ENCODE measurements at regions not wholly inside any gene's neighbourhood (a gene's known extent, or its start where the extent isn't known, plus 50 kb on each side); places are given as distances from the start of the nearest gene placed in this dataset.

DNA sequence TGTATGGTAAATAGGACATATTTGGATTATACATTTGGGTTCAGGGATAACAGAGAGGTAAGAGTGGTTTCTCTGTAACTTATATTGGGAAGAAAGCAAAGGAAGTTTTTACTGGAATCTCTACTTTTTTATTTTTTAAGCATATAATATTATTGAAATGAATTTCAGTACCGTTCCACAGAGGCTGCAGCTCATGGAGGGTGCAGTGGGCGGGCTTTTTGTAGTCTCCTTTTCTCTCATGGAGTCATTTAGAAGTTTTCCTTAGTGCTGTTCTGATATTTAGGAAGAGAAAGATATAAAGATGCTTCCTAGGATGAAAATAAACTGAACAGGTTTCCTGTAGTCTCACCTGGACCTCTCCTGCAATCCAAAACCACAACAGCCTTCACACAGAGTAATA is 1153.3 kb upstream of the TMEFF2 start:
- no peak for DNase-seq

DNA sequence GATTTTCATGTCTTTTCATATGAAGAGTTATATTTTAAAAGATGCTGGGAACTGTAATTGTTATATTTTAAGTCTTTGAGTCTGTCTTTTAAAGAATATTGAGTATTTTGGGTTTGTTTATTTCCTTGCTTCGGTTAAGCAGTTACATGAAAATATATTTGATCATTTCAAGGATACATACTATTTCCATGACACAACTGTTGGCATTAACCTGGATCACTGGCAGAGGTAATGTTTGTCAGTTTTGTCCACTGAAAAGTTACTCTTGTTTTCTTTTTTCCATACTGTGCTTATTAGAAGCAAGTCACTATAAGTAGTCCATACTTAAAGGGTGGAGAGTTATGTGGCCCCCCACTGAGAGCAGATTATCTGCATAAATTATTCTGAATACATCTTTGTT is 1142.0 kb upstream of the TMEFF2 start:
- DNase-seq: no peak

DNA sequence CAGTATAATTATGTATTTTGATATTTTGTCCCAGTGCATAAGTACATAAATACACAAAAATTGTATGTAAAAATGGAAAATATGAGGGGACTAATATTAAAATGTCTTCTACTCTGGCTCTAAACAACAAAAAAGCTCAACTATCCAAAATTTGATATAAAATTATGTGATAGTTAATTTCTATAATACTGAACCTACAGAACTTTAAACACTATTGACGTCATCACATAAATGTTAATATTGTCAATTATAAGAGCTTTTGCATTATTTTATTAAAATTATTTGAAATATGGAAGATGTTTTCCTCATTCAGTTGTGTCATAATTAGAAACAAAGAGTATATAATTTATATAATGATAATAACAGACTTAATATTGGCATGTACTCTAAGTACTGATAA is 1139.7 kb upstream of the TMEFF2 start:
- DNase-seq: no peak

DNA sequence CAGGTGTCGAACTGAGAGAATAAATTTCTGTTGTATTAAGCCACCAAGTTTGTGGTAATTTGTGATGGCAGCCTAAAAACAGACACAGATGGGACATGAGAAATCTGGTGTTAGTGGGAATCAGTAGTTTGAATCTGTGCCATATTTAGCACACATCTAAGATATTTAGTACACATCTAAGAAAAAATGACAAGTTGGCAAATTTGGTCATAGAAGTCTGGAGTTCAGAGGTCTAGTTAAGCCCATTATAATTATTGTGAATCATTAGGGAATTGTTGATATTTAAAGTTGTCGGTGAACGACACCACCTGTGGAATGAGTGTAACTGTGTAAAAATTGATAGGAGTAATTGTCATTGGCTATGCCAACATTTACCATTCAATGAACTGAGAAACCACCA is 1138.8 kb upstream of the TMEFF2 start:
- no peak for DNase-seq

DNA sequence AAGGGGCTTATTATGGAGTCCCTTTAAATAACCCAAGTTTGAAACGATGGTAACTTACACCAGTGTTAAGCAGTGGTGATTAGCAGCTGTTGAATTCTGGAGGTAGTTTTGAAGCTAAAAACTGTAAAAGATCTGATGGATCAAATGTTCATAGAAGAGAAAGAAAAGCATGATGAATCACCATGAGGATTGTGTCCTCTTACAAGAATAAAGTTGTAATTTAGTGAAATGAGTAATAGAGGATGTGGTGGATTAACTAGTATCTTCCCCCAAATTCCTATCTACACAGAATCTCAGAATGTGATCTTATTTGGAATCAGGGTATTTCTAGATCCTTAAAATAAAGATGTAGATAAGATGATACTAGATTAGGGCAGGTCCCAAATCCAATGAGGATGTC is 1138.2 kb upstream of the TMEFF2 start:
- DNase-seq: no peak

DNA sequence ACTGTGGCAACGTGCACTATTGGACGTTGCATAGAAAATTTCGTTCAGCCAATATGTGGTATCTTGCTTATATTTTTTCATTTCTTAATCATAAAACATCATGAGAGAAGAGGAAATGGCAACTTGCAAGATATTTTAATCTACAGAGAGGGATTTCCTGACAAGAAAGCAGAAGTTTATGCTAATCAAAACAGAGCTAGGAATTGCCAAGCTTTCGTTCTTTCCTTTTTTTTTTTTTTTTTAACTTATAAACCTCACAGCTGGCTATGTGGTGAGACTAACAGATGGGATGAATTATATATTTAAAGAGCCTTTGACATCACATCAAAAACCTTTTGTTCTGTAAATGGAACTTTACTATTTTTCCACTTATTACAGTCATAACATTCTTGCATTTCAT is 1136.9 kb upstream of the TMEFF2 start:
- DNase-seq: no peak

DNA sequence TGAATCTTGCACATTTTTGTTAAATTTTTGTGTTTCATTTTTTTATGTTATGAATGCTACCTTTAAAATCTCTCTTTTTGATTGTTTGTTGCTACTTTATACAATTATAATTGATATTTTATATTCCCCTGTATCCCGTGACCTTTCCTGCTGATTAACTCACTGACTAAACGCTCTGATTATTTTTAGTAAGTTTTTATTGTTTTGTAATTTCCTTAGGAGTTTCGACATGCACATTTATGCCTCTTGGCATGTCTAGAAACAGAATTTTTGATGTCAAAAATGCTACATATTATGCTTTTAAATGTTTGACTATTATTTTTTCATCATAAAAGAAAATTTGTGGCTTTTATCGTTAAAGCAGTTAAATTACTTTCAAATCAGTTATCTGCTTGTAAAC is 1131.6 kb upstream of the TMEFF2 start:
- DNase-seq: no peak

DNA sequence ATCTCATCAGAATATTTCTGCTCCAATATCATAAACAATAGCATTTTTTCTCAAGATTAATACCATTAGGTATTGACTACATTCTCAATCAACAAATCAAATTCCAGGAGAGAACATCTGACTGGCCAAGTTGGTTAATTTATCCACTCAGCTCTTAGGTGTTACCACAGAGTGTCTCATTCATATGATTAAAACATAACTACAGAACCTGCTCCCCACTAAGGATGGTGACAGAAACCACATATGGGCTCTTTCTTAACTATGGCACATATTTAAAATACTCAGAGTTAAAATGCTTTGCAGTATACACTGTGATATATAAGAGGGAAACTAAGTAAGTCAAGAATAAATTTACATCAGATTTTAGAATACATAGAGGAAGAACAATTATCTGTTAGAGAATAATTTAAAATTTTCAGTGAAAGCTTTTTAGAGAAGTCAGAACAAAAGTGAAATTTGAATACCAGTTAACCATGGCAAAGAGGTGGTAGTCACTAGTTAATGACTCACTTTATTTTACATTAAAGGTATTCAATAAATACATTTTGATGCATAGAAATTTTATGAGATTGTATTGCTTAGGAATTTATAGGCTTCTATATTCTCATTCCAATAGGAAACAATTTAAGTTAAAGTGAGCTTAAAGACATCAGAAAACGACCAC is 1120.8 kb upstream of the TMEFF2 start:
- no peak for DNase-seq

DNA sequence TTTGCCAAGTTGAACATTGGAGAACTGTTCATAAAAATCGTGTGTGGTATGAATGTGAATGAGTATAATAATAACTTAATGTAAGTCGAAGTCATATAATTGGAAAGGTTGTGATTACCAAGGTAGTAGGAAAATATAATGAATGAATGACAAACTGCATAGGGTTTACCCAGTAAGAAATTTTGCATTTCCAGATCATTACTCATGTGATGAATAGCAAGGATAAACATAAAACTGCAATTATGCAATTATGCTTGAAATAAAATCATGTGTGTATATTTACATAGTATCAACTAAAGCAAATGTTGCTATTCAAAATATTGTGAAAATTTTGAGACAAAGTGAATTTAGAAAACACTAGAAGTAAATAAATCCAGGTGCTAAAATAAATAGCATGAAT is 1108.7 kb upstream of the TMEFF2 start:
- no peak for DNase-seq

DNA sequence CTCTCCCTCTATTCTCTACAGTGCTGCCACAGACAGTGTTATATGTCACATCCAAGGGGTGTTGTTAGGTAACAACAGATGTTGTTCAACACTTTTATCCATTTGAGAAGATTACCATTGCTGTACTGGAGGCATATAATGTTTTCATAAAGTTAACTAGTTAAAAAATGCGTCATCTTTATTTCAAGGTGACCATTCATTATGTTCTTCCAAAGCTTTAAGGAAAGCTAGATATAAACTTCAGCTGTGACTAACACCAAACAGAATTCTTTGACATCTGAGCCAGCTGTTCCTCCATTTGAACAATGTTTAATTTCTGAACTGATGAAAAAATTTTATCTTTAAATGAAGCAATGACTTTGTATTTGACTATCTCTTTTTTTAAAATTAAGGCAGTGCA is 1099.6 kb upstream of the TMEFF2 start:
- DNase-seq: no peak

DNA sequence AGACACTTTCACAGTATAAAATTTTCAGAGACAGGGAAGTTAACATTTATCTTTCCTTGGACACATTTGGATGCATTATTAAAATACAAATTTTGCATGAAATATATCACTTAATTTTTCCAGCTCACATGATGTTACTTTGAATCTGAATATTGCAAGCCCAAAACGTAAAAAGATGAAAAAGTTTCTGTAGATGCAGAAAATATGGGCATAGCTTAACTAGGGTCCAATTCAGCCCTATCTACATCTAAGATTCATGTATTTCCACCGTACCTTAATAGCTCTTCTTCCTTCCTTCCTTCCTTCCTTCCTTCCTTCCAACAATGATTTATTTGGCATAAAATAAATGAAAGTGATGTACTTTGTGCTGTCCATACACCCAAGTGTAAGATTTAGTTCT is 1084.6 kb upstream of the TMEFF2 start:
- DNase-seq: no peak

DNA sequence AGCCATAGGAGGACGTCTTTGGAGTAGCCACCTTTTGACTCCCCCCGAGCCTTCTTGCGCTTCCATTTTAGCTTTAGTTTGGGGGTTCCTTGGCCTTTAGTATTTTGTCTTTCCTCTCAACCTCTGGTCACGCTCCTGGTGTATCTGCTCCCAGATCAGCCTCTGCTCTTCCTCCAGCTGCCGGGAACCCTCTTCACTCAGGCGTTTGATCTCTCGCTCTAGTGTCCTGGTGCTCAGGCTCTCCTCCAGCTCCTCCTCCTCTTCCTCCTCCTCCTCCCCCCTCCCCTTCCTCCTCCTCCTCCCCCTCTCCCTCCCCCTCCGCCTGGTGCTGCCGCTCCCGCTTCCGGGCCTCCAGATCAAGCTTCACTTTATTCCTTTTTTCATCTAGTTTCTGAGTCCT is 1082.3 kb upstream of the TMEFF2 start:
- no peak for DNase-seq

DNA sequence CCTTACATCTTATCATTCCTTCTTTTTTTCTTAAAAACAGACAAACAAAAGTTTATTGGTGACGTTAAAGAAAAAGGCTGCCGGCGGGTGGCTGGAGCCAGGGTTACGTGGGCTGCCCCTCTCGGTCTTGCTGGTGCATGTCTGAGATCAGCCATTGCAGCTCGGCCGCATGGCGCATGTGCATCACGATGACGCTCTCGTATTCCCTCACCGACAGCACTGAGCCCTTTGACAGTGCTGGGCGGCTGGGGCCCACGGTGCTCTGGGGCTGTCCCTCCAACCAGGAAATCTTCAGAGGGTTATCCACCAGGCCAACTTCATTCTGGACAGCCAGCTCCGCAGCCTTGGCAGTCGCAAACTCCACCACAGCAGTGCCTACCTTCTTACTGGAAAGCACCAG is 1081.8 kb upstream of the TMEFF2 start:
- no peak for DNase-seq

DNA sequence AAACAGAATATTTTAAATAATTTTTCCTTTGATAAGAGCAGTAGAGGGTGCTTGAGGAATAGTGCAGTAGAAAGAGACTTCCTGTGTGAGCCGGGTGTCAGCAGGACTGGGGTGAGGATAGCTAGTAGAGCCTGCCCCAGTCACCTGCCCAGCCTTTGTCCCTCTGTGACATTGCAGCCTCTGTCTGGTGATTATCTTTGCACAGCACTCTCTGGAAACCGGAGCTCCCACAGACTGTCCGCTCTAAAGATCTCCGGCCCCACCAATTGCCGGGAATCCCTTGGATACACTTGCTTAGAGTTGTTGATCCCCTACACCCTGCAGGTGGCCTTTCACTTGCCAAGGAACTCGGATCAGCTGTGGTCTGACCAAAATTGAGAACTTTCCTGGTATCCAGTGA is 1081.3 kb upstream of the TMEFF2 start:
- DNase-seq: no peak

DNA sequence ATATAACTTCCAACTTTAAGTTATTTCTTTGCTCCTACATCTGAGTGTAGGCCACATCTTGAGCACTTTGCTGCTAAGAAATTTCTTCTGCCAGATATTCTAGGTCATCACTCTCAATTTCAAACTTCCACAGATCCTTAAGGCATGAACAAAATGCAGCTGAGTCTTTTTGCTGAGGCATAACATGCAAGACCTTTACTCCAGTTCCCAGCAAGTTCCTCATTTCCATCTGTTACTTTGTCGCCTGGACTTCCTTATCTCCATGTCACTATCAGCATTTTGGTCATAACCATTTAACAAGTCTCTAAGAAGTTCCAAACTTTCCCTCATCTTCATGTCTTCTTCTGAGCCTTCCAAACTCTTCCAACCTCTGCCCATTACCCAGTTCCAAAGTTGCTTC is 1077.3 kb upstream of the TMEFF2 start:
- no peak for DNase-seq

DNA sequence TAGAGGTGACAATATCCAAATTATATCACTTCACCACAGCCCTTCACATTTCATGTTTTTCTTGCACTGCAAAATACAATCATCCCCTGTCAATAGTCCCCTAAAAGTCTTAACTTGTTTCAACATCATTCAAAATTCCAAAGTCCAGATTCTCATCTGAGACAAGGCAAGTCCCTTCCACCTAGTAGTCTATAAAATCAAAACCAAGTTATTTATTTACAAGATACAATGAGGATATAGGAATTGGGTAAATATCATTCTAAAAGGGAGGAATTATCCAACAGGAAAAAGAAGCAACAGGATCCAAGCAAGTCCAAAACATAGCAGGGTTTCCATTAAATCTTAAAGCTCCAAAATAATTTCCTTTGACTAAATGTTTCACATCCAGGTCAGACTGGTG is 1076.1 kb upstream of the TMEFF2 start:
- no peak for DNase-seq

DNA sequence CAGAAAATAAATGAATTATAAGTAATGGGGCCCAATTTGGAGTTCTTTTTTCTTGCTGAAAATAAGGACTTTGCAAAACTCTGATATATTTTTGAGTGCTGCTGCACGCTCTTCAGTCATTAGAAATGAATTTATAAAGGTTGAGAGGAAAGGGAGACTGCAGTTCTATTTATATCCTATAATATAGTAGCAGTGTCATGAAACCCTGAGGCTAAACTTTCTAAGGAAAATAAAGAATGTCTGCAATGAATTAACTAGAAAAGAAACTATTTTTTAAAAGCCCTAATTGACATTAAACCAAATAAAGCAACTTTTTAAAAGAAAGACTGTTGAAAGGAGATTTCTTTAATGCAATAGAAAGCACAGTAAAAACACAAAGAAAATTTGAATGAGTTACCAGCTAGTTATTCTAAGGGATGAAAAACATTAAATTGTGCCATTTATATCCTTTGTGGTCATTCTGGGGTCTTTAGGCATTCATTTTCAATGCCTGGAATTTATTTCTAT is 1072.8 kb upstream of the TMEFF2 start:
- DNase-seq: no peak

DNA sequence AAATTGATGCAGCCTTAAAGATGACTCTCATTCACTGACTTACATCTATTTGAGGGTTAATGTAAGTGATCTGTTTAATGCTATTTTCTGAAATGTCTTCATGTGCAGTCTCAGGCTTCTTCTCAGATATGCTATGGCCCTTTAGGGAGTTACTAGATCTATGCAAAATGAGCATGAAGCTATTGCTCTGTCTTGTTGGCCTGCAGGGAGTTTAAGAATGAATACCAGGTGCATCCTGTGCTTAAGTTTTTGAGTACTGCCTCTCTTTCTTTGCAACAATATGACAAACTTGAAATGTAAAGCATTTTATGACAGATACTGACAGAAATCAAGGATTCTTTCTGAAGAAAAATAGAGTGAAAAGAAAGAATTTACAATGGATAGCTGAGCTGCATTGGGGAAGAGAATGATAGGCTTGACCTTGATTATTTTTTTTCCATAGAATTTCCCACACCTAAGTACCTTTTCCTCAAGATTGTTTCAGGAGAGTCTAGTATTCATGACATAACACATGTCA is 1058.3 kb upstream of the TMEFF2 start:
- DNase-seq: no peak

DNA sequence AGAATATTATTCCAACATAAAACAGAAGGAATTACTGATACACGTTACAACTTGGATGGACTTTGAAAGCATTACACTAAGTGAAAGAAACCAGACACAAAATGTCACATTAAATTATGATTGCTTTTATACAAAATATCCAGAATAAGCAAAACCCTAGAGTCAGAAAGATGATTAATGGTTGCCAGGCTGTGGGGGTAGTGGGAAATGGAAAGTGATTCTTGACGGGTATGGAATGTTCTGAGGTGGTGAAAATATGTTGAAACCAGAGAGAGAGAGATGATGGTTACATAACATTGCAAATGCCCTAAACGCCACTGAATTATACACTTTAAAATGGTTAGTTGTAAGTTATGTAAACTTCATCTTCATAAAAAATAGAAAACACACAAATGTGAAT is 1057.2 kb upstream of the TMEFF2 start:
- no peak for DNase-seq

DNA sequence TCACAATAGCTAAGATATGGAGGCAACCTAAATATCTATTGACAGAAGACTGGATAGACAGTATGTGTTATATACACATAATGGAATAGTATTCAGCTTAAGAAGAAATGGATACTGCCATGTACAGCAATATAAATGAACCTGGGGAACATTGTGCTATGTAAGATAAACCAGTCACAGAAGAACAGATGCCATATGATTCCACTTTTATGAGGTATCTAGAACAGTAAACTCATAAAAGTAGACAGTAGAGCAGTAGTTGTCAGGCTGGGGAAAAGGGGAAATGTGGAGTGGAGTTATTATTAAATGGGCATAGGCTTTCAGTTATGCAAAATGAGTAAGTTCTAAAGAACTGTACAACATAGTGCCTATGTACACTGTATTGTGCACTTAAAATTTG is 1055.7 kb upstream of the TMEFF2 start:
- no peak for DNase-seq

DNA sequence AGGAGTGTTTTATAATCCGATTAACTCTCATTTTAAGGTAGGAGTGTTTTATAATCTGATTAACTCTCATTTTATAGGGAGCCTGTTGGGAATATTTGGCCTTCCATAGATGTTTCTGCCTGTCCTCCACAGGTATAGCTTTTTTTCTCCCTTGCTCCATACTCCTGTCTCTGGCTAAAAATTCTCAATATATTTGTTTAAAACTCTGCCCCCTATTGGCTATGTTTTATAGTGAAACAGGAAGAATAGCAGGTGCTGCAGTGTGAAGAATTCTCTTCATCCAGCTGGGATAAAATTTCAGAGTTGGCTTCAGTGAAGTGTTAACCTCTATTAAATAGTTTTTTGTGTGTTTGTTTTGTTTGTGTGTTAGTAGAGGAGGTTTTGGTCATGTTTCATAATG is 1046.0 kb upstream of the TMEFF2 start:
- DNase-seq: no peak

DNA sequence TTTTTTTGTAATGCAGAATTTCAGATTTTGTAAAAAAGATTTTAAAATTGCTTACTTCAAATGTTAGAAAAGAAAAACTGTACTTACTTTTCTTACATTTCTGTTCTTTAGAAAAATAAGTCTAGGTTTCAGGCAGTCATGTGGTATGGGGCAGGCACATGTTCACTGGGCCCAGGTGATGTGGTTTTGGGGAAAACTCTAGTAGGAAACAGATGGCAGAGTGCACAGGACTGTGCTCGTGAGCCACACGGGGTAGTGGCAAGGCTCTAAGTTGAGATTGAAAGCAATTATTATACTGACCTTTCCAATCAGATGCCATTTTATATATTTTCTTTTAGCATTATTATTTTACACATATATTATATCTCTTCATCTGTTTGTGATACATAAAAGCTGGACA is 1036.9 kb upstream of the TMEFF2 start:
- DNase-seq: no peak

DNA sequence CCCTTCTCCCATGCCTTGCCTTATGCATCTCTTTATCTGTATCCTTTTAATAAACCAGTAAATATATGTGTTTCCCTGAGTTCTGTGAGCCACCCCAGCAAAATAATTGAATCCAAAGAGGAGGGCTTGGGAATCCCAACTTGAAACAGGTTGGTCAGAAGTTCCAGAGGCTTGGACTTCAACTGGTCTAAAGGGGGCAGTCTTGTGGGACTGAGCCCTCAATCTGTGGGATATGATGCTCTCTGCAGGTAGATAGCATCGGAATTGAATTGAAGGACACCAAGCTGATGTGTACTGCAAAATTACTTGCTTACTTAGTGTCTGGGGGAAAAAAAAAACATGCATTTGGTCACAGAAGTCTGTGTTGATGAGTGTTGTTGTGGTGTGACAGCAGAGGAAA is 1033.5 kb upstream of the TMEFF2 start:
- DNase-seq: no peak

DNA sequence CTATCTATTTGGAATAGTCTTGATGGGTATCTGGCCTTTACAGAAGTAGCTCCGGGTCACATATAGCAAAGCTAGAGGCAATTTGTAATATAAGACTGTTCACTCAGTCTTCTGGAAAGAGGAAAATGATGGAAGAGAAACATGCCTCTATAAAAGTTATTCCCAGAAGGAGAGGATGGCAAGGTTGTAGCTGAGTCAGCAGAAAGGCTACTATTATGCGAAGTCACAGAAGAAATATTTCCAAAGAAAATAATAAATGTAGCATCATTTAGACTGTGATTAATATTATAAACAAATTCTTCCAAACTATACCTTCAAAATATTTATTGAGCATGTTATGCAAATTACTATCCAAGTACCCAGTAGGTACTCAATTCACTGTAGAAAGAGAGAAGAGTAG is 1027.7 kb upstream of the TMEFF2 start:
- no peak for DNase-seq

DNA sequence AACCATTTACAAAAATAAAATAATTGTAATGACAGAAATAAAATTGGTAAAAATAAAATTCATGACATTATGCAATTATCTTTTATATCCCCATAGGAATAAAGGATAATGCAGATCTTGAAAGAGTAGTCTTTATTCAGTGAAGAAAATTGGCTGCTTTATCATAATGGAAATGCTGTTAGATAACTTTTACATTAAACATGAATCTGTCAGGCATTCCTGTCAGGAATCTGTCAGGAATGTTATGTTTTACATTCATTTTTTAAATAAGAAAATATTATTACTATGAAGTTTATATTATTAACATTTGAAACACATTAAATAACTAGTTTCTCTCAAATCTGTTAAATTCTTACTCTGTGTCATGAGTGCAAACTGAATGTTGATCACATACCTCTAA is 1024.7 kb upstream of the TMEFF2 start:
- DNase-seq: no peak

DNA sequence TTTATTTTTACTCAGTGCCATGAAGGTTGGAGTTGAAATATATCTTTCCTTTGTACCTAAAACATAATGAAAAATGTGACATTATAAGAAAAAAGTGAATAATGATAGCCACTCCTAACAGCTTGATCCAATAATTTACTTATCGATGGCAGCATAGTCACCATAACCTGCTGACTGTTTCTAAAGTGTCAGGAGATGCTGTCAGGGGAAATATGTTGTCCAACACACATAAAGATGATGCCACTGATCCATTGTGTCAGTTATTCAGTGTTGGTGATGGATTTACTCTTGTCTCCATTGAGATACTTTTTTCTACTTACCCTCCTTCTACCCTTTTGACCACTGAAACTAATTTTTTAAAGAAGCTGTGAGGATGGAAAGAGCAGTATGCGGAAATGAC is 1006.9 kb upstream of the TMEFF2 start:
- no peak for DNase-seq
